Esophagus squamous epithelium (tissue), 4 donors: ENCODE measurements at regions not wholly inside any gene's neighbourhood (a gene's known extent, or its start where the extent isn't known, plus 50 kb on each side); places are given as distances from the start of the nearest gene placed in this dataset.

Experiments
- POLR2A ChIP-seq, 4 donors: fragments of 450-650 bp; IDR thresholded peaks; one replicate each; pipeline ENCODE4 v1.6.1; 2017; ENCODE audit warnings: antibody characterized with exemption in 4 of 4, mild to moderate bottlenecking in 4 of 4, moderate library complexity in 3 of 4
- TF ChIP-seq, protein P1 (sequence below), 6 experiments: fragments of 450-650 bp in 4 of 6; fragments of 200-600 bp in 2 of 6; sonication (generic) in 2 of 6; IDR thresholded peaks; one replicate each; pipeline ENCODE4 v1.5.1; 2016 to 2019; ENCODE audit warnings: antibody characterized with exemption in 6 of 6, mild to moderate bottlenecking in 4 of 6, moderate library complexity in 4 of 6

DNA sequence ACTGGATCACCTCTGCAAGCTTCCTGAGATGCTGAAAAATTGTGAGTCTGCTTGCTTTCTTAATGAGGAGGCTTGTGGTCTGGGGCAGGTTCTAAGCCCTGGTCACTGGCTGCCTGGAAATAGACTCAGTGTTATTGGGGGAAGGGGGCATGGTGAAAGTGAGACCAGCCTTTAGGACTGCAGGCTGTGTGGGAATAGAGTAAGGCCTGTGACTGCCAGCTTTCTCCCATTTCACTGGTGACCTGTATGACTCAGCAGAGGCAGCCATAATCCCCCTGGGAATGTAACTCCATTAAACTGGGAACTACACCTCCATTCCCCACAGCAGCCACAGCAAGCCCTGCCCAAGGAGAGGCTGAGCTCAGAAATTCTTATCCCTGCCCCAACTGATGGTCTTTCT is 55.9 kb upstream of the IL15 start:
- TF ChIP-seq POLR2A (IDR thresholded peaks at IDR 0.05) = no peak
- TF ChIP-seq, protein P1, sequence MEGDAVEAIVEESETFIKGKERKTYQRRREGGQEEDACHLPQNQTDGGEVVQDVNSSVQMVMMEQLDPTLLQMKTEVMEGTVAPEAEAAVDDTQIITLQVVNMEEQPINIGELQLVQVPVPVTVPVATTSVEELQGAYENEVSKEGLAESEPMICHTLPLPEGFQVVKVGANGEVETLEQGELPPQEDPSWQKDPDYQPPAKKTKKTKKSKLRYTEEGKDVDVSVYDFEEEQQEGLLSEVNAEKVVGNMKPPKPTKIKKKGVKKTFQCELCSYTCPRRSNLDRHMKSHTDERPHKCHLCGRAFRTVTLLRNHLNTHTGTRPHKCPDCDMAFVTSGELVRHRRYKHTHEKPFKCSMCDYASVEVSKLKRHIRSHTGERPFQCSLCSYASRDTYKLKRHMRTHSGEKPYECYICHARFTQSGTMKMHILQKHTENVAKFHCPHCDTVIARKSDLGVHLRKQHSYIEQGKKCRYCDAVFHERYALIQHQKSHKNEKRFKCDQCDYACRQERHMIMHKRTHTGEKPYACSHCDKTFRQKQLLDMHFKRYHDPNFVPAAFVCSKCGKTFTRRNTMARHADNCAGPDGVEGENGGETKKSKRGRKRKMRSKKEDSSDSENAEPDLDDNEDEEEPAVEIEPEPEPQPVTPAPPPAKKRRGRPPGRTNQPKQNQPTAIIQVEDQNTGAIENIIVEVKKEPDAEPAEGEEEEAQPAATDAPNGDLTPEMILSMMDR (IDR thresholded peaks at IDR 0.05) = no peak
